Stimulated activated CD4-positive, alpha-beta T cell treated with anti-CD3 and anti-CD28 coated beads, Interleukin-12 subunit alpha, Interleukin-12 subunit beta, amount 100 ng/mL, for 48 hours (primary cell): ENCODE measurements at regions not wholly inside any gene's neighbourhood (a gene's known extent, or its start where the extent isn't known, plus 50 kb on each side); places are given as distances from the start of the nearest gene placed in this dataset.
"Not testable (repeated sequence)": the region's sequence is repeated elsewhere in the genome, so short reads cannot be mapped to it uniquely, and the experiment has no call there.

Experiments used
- DNase-seq, 3 donors: peaks; one replicate each; pipeline ENCODE4 v3.0.0-alpha.2; 2020; ENCODE audit warnings: low read depth in 2 of 3, low spot score in 1 of 3

- DNase-seq = no peak
Measured at GRCh38 chr15:62869116-62869515, 173.4 kb upstream of the TPM1 start.

- no peak for DNase-seq
Measured at GRCh38 chr15:62870216-62870615, 172.3 kb upstream of the TPM1 start.

GRCh38 chr15:62870701-62871100, 171.8 kb upstream of the TPM1 start:
- DNase-seq = not testable (repeated sequence)

- no peak for DNase-seq
Measured at GRCh38 chr15:62873203-62873602, 169.3 kb upstream of the TPM1 start.

- DNase-seq = no peak
Measured at GRCh38 chr15:62874064-62874463, 168.5 kb upstream of the TPM1 start.

GRCh38 chr15:62874959-62875625, 167.5 kb upstream of the TPM1 start:
- no peak for DNase-seq

- no peak for DNase-seq
Measured at GRCh38 chr15:62875626-62876021, 166.9 kb upstream of the TPM1 start.

GRCh38 chr15:62877276-62877857, 165.2 kb upstream of the TPM1 start:
- DNase-seq = no peak

- DNase-seq = no peak
Measured at GRCh38 chr15:62878070-62878469, 164.5 kb upstream of the TPM1 start.

- no peak for DNase-seq
Measured at GRCh38 chr15:62879770-62880169, 162.8 kb upstream of the TPM1 start.

GRCh38 chr15:62880278-62880677, 162.3 kb upstream of the TPM1 start:
- no peak for DNase-seq

GRCh38 chr15:62881056-62881455, 161.5 kb upstream of the TPM1 start:
- no peak for DNase-seq

- no peak for DNase-seq
Measured at GRCh38 chr15:62883938-62884479, 158.5 kb upstream of the TPM1 start.

GRCh38 chr15:62886431-62887071, 156.0 kb upstream of the TPM1 start:
- no peak for DNase-seq

GRCh38 chr15:62887113-62887570, 155.4 kb upstream of the TPM1 start:
- DNase-seq = no peak

- DNase-seq = no peak
Measured at GRCh38 chr15:62888623-62889022, 153.9 kb upstream of the TPM1 start.

- no peak for DNase-seq
Measured at GRCh38 chr15:62889141-62889661, 153.3 kb upstream of the TPM1 start.

- no peak for DNase-seq
Measured at GRCh38 chr15:62889734-62890505, 152.6 kb upstream of the TPM1 start.

GRCh38 chr15:62894322-62895085, 148.0 kb upstream of the TPM1 start:
- no peak for DNase-seq

GRCh38 chr15:62895139-62895866, 147.2 kb upstream of the TPM1 start:
- no peak for DNase-seq
